ENCODE measurements at regions not wholly inside any gene's neighbourhood (a gene's known extent, or its start where the extent isn't known, plus 50 kb on each side); places are given as distances from the start of the nearest gene placed in this dataset.

- no peak for DNase-seq (ENCODE audit: low read depth)
Measured at GRCh38 chr14:36465178-36465577, 54.9 kb downstream of the NKX2-1 start.

- DNase-seq (ENCODE audit: low read depth) = no peak
Measured at GRCh38 chr14:36462890-36463289, 57.1 kb downstream of the NKX2-1 start.

GRCh38 chr14:36455241-36455627 lies 64.8 kb downstream of the NKX2-1 start:
- no peak for DNase-seq (ENCODE audit: low read depth)

DNA sequence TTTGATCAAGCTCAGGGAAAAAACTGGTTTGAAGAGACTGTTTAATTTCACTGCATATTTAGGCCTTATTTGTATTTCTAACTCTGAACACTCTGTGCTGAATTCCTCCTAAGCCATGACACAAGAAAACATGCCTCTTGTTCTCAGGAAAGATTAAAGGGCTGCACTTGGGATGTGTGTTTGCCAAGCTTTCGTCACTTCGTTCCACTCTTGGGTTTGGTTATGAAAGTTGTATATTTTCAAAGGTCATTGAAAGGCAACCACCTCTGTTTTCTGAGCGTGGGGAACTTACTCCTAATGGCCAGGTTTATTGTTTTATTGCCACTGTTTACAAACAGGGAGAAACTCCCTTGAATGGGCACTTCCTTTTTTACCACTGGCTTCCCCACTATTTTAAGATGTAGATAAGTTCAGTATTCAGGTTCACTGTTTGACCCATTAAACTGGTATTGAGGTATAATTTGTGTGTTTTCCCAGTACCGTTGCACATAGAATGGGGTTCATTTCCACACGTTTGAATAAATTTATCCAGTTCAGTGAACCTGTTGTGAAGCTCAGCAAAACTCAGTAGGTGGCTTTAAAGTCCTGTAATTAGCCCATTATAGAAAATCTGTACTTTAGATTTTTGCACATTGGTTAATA lies 65.3 kb downstream of the NKX2-1 start:
- no peak for DNase-seq (ENCODE audit: low read depth)

DNA sequence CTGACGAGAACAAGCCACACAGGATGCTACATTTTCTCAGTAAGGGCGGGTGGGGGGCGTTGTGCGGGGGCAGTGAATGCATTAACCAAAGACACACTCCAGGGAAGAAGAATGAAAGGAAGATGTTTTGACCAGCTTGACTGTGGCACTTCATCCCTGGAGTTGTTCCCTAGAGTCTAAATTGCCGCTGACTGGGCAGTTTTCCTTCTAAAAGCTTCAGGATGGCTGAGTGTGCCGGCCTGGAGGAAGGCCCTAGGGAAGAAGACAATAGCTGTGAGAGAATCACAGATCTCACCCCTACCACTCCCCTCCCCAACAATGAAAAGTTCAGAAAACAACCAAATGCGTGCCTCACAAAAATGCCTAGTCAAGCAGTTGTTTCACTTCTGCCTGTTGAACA lies 67.2 kb downstream of the NKX2-1 start:
- no peak for DNase-seq (ENCODE audit: low read depth)

- no peak for DNase-seq (ENCODE audit: low read depth)
Measured at GRCh38 chr14:36451310-36452065, 68.5 kb downstream of the NKX2-1 start.

DNA sequence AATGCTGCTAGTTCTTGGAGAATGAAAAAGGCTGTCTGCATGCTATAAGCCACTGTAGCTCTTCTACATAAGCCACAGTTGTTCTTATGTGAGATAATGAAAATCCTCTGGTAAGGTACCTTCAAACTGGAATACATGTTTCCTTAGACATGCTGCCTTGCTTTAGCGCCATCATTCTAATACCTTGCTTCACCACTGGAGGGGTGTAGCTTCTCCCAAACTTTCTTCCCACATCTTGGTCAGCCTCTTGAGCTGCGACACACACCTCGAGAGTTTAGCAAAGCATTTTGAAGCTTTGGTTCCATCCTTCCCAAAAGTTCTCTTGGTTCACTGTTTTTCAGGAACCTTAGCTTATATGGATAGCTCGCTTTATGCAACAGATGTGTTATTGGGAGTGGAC lies 69.5 kb downstream of the NKX2-1 start:
- DNase-seq (ENCODE audit: low read depth) = peak; percentile 3

DNA sequence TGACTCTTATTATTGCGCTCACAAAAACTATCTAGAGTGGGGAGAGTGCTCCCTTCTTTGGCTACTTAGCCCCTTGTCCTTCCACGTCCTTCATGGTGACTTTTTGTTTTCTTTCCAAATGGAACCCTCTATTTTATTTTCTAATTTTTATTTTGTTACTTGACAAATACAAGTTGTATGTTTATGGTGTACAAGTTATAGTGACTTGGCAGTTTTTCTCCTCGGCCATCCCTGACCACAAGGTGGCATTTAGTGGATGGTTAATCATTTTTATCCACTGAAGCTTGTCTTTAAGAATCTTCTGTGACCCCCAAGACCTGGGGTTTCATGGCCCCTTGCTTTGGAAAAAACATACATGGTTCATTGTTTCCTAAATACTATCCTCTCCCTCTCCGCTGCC lies 70.1 kb downstream of the NKX2-1 start:
- DNase-seq (ENCODE audit: low read depth) = no peak

DNA sequence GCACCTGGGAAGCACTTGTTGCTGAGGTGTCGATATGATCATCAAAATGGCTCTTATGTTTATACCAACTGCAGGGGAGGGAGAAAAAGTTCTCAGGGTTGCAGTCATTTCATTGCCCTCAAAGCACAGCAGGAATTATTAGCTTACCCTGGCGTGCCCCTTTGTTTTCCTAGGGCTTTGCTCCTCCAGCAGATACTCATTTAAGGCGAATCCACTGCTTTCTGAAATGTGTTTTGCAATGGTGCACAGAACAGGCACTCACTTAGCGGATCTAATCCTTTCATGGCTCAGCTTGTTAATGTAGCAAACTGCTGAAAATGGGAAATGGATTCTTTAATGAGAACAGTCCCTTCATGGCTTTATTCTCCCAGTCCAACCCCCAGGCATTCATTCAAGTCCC lies 76.7 kb downstream of the NKX2-1 start:
- DNase-seq (ENCODE audit: low read depth) = no peak

- DNase-seq (ENCODE audit: low read depth) = no peak
Measured at GRCh38 chr14:36442824-36443241, 77.2 kb downstream of the NKX2-1 start.

- DNase-seq (ENCODE audit: low read depth) = no peak
Measured at GRCh38 chr14:36441283-36441682, 78.7 kb downstream of the NKX2-1 start.

DNA sequence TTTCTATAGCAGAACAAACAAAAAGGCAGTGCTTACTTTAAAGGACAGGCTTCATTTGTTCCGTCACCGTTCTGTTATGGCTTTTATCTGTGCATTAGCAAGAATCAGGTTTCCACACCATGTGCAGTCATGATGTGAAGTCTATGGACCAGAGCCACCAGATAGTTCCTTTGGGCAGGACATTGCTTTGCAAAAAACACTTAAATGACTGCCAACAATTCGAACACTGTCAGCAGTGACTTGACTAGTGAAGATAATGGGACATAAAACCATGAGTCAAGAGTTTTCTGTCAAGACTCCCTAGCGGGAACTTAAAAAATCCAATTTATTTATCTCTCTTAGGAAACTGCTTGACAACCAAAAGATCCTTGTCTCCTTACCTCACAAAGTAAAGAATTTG lies 80.3 kb downstream of the NKX2-1 start:
- DNase-seq (ENCODE audit: low read depth) = no peak

DNA sequence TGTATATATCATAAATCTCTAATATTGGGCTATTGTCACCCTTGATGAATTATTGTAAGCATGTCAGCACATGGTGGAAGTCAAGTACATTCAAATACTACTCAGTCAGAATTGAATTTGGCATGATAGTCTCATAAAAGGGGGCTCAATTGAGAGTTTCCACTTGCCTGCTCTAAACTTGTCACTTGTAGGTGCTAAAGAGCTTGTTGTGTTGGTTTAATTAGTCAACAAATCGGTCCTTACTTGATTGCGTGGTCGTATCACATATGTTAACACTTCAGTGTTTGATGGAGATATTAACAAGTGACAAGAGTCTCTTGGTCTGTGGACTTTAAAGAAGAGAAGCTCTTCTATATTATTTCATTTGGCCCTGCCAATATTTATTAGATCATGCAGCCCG lies 81.1 kb downstream of the NKX2-1 start:
- no peak for DNase-seq (ENCODE audit: low read depth)

GRCh38 chr14:36430662-36431084 lies 89.4 kb downstream of the NKX2-1 start:
- no peak for DNase-seq (ENCODE audit: low read depth)

DNA sequence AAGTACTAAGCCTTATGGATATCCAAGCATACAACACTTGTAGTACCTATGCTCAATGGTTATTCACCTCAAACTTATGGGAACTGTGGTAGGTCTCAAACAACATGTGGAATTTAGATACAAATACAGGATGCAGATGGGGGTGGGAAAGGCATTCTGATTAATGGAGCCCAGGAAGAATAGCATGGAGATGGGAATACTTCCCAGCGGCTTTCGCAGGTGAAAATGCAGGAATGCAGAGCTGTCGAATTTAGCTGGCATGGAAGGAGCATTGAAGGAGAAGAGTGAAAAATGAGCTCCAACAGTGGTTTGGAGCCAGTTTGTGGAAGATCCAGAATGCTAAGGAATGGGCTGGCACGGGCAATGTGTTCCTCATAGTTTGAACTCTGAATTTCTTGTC lies 89.9 kb downstream of the NKX2-1 start:
- no peak for DNase-seq (ENCODE audit: low read depth)

DNA sequence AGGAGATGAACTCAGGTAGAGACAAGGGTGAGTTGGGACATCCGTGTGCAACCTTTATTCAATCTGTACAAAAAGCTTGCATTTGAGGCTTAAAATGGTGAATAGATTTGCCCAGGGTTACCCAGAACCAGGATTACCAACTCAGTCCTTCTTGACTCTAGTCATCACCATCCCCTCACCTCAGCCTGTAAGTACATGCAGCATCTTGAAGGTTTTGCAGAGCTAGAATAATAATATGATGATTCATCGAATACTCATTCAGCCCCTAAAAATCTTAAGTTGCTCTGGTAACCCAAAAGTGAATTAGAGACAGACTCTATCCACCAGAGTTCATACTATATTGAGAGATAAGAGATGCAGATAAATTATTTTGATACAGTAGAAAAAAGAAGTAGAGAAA lies 90.3 kb downstream of the NKX2-1 start:
- no peak for DNase-seq (ENCODE audit: low read depth)

DNA sequence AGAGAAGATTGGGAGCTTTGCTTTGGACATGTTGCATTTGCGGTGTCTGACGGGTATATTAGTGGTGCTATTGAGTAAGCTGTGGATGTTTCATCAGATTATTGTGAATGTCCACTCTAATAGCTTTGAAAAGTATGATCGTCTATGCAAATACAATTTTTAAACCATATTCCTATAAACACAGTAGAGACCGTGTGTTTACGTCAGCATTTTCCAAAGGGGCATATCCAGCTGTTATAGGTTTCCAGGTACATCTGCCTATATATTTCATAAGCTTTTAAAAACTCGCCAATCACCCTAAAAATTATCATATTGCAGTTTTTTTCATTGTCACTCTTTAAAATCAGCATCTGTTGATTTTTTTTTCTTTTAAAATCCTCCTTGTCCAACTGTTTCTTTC lies 91.7 kb downstream of the NKX2-1 start:
- no peak for DNase-seq (ENCODE audit: low read depth)

GRCh38 chr14:36426836-36427235 lies 93.2 kb downstream of the NKX2-1 start:
- DNase-seq (ENCODE audit: low read depth) = no peak

DNA sequence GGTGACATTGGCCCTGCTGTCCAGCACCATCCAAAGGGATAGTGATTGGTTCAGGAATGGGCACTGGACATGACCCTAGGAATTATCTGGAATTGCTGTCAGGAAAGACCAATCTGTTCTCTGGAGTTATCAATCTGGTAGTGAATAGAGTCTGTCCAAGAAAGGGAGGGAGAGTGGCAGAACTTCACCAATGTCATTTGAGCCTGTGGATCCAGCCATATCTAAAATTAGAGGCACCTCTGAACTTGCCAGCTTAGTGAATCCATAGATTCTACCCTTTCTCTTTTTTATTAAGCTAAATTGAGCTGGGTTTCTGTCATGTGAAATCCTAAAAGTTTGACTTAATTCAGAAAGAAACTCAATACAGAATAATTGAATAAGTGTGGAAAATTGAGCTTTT lies 93.9 kb downstream of the NKX2-1 start:
- no peak for DNase-seq (ENCODE audit: low read depth)

DNA sequence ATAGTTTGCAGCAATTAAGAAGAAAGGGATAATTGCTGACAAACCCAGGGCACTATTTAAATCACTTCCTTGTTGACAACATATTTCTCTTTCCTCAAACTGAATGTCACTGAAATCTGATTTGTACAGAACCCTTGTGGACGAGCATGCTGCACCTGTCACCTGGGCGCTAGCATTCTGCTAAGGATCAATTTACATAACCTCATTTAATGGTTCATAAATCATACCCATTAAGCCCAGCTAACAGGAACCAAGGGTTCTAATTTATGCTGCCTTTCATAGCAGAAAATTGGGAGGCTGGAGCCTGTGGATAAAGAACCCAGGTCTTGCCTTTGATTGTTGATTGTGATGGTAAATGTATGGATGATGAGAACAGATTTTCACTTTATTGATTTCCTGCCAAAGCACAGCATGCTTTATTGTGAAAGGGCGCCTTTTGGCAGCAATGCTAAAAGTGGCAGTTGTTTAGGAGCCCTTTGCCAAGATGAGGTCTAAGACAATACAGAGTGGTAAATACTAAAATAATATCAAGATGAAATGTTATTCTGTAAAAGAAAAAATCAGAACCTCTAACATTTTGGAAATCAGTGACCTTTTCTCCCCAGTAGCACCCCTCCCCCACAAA lies 95.4 kb downstream of the NKX2-1 start:
- no peak for DNase-seq (ENCODE audit: low read depth)

- DNase-seq (ENCODE audit: low read depth) = no peak
Measured at GRCh38 chr14:36423430-36423829, 96.6 kb downstream of the NKX2-1 start.

GRCh38 chr14:36420149-36420687 lies 99.8 kb upstream of the MBIP start:
- DNase-seq (ENCODE audit: low read depth) = no peak

GRCh38 chr14:36418937-36419336 lies 98.5 kb upstream of the MBIP start:
- no peak for DNase-seq (ENCODE audit: low read depth)
